HG02884 (cell line): ENCODE measurements at regions not wholly inside any gene's neighbourhood (a gene's known extent, or its start where the extent isn't known, plus 50 kb on each side); places are given as distances from the start of the nearest gene placed in this dataset.

Experiments
- ATAC-seq: cut with Tn5 transposase; IDR thresholded peaks from one replicate; pipeline ENCODE4 v1.9.1; 2021; ENCODE audit warnings: mild to moderate bottlenecking, moderate library complexity; ENCODE audit not compliant: unreplicated experiment

DNA sequence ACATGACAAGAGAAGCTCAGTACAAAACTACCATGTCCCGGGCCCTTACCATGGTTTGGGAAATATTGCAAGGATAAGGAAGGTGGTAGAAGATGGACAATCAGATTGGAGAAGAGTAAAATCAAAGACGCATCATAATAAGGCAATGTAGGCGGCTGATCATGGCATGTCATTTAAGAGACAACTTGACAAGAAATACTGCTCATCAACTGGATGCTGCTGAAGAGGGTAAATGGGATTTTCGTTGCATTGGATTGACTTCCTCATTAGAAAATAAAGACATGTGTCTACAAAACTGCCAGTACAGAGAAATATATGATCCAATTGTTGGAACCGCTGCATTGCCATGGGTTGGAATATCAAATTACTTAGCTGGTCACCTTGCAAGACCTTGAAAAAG is 238.3 kb upstream of the NCKAP5 start:
- no peak for ATAC-seq

DNA sequence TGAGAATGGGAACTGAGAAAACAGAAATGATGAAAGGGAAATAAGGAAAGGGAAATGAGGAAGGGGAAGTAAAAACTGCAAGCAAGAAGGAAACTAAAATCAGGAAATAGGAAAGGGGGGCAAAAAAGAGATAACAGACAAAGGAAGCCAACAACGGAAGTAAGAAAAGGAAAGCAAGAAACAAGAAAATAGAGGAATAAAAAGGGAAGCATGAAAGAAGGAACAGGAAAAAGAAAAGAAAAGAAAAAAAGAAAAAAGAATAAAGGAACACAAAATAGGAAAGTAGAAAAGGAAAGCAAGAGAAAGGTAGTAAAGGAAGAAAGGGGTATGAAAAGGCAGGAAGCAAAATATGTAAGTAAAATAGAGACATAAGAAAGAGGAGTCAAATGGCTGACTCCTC is 241.2 kb upstream of the NCKAP5 start:
- ATAC-seq = no peak

DNA sequence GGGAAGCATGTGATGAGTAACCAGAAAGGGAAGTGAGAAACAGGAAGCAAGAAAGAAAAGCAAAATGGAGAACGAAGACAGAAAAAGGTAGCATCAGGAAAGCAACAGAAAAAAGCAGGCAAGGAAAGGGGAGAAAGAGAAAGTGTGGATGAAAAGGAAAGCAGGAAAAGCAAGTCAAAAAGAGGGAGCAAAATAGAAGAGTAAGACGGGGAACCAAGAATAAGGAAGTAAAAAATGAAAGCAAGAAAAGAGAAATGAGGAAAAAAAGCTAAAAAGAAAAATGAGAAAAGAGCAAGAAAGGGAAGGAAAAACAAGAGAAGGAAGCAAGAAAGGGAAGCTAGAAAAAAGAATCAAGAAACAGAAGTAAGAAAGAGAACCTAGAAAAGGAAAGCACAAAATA is 242.3 kb upstream of the NCKAP5 start:
- no peak for ATAC-seq

DNA sequence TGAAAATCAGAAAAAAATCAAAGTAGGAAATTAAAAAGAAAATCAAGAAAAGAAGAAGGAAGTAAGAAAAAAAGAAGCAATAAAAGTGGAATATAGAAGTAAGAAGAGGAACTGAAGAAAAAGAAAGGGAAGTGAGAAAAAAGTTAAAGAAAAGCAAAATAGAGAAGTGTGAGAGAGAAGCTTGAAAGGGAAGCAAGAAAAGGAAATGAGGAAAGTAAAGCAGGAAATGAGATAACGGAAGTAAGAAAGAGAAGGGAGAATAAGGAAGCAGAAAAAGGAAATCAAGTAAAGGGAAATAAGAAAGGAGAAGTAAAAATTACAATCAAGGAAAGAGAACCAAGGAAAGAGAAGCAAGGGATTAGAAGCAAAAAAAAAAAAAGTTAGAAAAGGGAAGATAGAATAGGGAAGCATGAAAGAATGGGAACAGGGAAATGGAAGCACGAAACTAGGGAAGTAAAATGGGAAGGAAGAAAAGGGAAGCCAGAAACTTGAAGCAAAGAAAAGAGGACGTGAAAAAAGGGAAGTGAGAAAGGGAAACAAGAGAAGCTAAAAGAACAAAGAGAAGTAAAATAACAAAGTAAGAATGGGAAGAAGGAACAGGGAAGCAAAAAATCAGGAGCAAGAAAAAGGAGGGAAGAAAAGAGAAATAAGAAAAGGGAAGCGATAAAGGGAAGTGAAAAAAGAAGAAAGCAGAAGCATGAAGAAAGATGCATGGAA is 243.3 kb upstream of the NCKAP5 start:
- ATAC-seq = no peak

DNA sequence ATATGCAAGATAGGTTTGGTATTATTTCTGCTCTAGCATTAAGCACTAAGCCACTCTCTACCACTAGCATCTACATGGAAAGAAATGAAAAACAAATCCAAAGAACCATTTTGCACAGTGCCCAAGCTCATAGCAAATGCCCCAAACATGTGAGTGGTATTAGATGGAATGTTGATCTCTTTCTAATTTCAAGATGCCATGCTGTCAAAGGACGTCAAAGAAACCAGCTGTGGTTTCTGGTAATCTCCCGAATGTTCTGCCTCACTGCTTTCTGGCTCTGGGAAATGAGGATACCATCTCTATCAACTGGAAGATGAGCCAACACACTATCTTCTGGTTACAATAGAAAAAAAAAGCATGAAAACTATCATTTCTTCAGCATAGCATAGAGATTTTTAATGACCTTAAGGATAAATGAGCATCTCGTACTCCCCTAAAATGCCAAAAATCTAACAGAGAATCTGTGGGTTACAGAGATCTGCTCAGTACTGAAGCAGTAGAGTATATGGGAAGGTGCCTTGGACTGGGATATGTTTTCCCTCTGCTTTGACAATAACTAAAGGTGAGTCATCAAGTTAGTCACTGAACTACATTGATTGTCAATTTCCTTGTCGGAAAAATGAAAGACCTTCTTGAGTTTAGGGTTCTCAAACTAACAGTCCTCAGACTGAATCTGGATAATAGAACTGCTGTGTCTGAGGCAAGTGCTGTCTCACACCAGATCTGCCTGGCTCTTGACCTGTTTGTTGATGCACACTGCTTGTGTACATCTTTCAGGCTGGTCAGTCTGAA is 244.8 kb upstream of the NCKAP5 start:
- no peak for ATAC-seq

DNA sequence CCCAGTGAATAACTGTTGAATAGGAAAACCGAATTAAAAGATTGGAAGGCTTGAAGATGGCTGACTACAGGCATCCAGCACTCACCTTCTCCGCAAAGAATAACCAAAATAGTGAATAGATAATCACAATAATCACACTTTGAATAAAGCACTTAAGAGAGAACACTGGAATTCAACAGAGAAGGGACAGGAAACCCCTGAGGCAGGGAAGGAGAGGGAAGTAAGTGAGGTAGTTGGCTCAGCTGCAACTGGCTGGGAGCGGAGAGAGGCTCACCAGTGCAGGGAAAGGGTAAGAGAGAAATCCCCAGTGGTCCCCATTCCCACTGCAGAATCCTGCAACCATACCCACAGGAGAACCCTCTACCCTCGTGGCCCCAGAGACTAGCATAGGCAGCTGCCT is 246.6 kb upstream of the NCKAP5 start:
- ATAC-seq = no peak

DNA sequence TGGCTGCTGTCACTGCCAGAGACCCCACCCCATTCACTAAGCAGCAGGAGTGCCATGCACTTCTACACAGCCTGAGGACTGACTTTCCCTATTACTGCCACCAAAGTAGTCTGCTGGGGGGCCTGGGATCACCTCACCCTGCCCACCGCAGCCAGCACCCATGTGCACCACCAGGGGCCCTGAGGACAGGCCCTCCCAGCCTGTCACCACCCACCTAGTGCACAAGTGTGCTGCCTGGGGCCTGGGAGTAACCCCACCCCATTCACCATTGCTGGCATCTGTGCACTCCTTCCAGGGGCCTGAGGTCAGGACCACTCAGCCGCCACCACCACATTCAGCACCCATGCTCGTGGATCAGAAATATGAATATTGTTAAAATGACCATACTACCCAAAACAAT is 247.8 kb upstream of the NCKAP5 start:
- ATAC-seq = no peak

DNA sequence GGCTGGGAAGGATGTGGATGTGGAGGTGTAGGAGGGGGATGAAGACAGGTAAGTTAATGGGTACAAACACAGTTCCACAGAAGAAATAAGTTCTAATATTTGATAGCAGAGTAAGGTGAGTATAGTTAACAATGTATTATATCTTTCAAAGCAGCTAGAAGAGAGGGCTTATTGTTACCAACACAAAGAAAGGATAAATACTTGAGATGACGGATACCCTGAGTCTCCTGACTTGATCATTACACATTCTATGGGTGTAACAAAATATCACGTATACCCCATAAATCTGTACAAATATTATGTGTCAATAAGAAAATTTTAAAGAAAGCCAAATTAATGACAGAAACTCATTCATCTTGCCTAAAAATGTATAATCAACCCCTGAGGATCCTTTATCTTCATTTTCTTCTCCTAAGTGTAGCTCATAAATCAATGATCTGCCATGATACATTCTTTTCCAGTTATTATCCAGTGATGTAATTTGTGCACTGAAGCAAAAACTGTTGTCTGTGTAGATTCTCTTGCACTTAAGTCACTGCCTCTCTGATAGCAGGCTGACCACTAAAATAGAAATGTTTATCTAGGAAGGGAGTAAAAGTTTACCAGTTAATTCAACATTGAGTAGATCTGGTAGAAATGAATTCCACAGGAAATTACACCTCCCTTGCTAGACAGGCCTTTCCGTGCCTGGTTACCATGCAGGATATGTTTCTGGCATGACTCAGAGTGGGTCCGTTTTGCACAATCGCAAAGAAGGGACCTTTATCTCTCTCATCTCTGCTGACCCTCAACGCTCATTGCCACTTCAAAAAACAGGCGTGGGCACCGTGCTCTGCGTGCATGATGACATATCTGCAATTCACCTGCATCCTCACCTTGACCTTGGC is 249.7 kb upstream of the NCKAP5 start:
- ATAC-seq = no peak

DNA sequence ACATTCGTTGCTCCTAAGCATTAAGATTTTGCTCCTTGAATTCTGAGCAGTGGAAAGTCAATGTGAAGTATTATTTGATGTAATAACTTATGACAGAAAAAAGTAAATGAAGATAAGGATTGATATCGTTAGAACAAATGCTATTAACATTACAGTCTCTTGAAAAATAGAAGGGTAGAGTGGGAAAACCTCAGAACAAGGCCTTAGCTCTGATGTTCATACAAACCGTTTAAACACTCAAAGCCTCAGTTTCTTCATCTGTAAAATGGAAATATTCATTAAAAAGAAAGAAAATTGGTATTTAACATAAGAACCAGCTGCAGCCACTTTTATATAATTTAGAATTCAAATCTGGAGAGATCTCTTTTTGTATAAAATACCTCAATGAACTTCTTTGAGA is 250.4 kb upstream of the NCKAP5 start:
- ATAC-seq = no peak

DNA sequence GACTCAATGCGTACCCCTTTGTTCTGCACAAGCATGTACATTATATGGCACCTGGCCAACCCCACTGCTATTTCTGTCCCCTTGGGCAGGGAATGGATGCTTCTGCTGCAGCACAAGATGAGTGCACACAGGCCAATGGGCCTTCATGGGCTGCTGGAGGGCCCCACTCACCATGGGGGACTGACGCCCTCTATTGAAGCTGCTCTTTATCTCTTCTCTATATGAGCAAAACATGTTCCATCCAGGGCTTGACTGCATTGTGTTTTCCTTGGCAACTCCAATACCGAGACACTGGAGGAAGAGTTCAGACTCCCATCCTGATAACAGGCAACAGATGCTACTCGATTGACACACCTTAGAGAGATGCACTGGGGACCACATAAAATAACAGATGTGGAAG is 251.6 kb upstream of the NCKAP5 start:
- no peak for ATAC-seq

DNA sequence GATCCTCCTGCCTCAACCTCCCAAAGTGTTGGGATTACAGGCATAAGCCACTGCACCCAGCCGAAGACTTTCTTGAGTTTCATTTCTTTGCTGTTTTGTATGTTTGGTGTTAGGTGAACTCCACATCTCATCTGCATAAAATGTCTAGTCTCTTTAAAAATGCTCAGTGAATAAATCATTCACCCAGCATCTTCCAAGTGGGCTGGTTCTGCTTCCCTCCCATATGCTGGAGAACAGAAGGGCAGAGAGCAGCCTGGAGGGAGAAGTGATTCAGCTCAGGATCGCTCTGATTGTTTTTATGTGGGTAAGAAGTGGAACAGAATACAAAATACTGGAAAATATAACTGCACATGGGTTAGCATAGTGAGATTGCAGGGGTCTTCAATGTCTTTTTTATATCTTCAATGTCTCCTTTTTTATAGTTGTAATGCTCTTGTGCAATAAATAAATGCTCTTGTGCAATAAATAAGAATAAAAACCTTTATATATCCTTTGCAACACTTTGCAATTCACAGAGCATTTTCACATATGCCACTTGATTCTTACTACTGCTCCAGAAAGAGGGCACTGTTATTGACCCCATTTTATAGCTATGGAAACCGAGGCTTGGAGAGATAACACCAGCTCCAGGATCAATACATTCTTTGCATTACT is 253.0 kb upstream of the NCKAP5 start:
- ATAC-seq = no peak

DNA sequence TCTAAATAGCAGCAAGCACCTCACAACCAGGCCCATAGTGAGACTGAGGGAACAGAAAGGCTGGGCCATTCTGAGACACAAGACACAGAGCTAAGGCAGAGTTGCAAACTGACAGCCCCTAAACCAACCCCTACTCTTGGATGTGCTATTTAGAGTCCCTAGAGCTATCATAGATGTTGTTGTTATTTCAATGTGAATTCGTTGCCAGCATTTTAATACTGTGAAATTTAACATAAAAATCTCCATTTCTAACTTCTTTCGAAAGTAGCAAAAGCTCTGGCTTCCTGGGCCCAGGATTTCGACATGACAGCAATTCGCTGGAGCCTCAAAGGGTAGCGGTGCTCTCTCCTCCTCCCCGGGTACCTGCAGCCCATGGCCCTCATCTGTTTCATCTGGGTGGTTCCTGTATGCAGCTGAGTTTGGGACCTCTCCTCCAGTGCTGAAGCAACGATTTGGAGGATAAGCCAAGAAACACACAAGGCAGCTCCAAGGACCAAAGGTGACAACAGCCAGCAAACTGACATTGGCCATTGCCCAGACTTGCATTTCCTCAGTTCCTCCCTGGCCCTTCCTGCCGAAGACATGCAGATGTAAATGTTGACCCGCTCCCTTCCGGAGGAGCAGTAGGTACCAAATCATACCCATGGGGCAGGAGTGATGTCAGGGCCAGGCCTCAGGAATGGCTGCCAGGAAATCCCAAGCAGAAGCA is 254.4 kb upstream of the NCKAP5 start:
- no peak for ATAC-seq

DNA sequence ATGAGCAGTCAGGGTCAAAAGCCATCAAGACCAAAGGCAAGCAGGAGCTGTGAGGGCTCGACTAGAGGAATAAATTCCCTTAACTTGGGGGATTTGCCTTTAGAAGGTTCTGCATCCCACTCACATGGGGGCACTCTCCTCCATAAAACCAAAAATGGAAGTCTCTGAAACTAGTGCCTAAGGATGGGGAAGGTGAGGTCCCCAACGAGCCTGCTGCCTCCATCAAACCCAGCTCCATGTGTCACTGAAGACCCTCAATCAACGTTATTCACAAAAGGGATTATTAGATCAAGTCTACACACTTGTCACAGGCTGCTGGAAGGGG is 254.9 kb upstream of the NCKAP5 start:
- no peak for ATAC-seq

DNA sequence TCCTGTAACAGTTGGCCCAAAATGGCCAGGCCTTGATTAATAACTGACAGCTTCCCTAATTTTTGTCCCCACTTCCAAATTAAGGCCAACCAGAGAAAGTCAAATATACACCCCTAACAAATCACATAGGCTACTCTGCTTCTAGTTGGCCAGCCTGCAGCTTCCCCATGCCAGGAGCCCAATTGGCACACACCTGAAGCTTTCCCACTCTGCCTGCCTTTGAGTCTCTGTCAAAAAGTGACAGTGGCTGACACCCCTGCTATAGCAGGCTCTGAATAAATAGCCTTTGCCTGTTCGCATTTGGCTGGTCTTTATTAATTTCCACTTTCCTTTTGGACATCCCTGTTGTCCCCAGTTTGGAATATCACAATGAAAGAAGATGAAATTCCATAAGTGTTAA is 256.6 kb upstream of the NCKAP5 start:
- ATAC-seq = no peak

DNA sequence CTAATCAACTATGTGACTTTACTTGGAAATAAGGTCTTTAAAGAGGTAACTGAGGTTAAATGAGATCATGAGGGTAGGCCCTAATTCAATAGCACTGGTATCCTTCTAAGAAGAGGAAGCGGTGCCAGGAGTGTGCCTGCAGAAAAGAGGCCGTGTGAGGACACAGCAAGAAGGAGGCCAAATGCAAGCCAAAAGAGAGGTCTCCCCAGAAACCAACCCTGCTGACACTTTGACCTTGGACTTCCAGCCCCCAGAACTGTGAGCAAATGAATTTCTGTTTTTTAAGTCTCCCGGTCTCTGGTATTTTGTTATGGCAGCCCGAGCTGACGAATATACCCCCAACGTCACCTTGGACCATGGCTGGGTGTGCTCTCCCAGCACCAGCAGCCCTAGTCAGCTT is 257.5 kb upstream of the NCKAP5 start:
- no peak for ATAC-seq

DNA sequence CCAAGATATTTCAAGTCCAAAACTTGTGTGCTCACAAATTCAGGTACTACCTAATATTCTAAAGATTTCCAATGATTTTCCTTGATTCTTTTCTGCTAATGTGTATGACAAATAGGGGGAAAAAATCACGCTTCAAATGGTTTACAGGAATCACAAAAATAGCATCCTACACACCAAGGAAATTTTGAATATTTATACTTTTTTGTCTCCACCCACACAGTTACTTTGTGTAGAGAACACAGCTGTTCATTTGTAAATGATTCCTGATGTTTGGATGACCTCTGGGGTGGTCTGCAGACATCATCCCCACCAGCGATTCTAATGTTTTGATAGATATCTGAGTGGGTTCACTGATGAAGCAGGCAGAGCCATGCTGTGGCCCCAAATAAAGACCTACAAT is 260.6 kb upstream of the NCKAP5 start:
- ATAC-seq = no peak

DNA sequence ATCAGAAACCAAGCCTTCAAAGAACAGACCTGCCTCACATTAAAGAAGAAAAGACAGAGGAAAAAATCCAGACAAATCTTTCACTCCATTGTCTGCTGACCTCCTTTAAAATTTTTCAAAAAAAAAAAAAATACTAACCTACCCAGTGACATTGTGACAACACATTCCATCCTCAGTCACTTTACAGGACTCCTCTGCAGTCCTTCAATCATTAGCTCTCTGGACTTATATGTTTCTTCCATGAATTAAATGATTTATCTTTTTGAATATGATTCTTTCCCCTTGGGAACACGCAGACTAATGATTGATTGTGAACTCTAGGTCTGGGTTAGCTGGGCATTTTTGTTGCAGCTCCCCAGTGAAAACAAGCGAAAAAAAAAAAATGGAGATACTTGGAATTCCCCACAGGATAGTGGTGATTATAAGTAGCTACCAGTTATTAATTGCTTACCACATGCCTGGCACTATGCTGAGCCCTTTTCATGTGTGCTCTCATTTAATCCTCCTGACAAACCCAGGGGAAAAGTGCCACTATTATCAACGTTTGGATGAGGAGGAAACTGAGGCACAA is 261.3 kb upstream of the NCKAP5 start:
- no peak for ATAC-seq

DNA sequence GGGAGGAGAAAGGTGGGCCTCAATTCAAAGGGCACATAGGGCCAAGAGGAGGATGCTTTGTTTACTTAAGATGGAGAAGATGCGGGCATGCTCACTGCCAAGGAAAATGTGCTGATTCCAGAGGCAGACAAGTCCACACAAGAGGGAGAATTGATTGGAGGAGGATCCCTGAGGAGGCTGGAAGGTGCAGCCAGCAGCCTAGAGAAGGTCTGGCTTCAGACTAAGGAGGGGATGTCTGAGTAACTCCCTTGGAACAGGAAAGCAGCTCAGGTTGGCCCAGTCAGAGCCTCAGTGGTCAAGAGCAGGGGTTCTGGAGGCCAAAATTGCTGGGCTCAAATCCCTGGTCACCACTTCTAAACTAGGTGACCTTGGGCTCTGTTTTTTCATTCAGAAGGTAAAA is 265.5 kb upstream of the NCKAP5 start:
- no peak for ATAC-seq

DNA sequence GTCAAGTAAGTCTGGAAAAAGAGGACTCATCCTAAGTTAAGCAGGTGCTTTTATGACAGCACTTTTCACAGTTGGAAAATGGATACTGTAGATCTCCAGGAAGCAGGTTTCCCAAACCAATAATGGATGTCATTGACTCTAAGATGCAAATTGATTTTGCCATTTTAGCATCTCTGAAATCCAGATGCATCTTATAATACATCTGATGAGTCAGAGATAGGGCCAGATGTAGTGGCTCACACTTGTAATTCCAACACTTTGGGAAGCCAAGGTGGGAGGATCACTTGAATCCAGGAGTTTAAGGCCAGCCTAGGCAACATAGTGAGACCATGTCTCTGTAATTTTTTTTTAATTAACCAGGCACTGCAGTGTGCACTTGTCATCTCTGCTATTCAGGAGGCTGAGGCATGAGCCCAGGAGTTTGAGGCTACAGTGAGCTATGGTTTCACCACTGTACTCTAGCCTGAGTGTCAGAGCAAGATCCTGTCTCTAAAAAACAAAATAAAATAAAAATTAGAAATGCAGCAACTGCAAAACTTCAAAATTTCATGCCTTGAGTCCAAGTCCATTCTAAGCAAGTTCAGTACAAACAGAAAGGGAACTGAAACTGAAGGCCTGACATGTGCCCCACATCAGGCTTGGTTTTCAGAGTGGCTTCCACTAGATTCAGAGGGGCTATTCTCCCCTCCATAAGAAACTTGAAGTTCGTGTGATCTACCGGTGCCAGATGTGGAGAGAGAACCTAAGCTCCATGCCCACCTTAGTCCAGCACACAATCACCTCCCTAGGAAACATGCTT is 267.8 kb upstream of the NCKAP5 start:
- peak; percentile 75 for ATAC-seq
